PC-9 (cell line): ENCODE measurements at regions not wholly inside any gene's neighbourhood (a gene's known extent, or its start where the extent isn't known, plus 50 kb on each side); places are given as distances from the start of the nearest gene placed in this dataset.
"Not testable (repeated sequence)": the region's sequence is repeated elsewhere in the genome, so short reads cannot be mapped to it uniquely, and the experiment has no call there.

Source experiments
- BruUV-seq: library from RNA; stranded (reverse); fragments of 400-500 nt; replicated peaks from 2 replicates; lab custom pipeline; 2021; lab: Mats Ljungman, UMichigan
- CTCF ChIA-PET: fragments of 300-600 bp; sonication (Branson Sonifier 250); formaldehyde crosslinking; loops from one replicate; lab custom pipeline; 2022; ENCODE audit warnings: antibody characterized with exemption; lab: Charles Lee
- POLR2A ChIA-PET: fragments of 300-600 bp; sonication (Branson Sonifier 250); formaldehyde crosslinking; loops from one replicate; lab custom pipeline; 2022; ENCODE audit warnings: antibody characterized with exemption; ENCODE audit not compliant: unreplicated experiment; lab: Charles Lee
- DNase-seq, 2 experiments: peaks; one replicate each; pipeline versions ENCODE4 v3.0.0 to v3.0.0-alpha.2; 2015 to 2022; ENCODE audit warnings: mixed read lengths in 1 of 2
- H2AFZ ChIP-seq: fragments of 200-600 bp; sonication (generic); 2 replicates; pipeline ENCODE4 v1.8.1; 2017; ENCODE audit warnings: antibody characterized with exemption
- H3F3A ChIP-seq: fragments of 200-600 bp; sonication (generic); 2 replicates; pipeline ENCODE4 v1.8.1; 2017; ENCODE audit warnings: antibody characterized with exemption, mild to moderate bottlenecking, low read depth; ENCODE audit not compliant: insufficient read depth
- H3K27ac ChIP-seq: fragments of 200-600 bp; sonication (generic); 2 replicates; pipeline ENCODE4 v1.6.1; 2016; ENCODE audit warnings: mixed run types
- H3K27me3 ChIP-seq: fragments of 200-600 bp; sonication (generic); 2 replicates; pipeline ENCODE4 v1.6.1; 2016; ENCODE audit warnings: low read depth, mixed run types; ENCODE audit not compliant: insufficient read depth
- H3K36me3 ChIP-seq: fragments of 200-600 bp; sonication (generic); 2 replicates; pipeline ENCODE4 v1.6.1; 2016; ENCODE audit warnings: low read depth, mixed run types
- H3K4me1 ChIP-seq: fragments of 200-600 bp; sonication (generic); replicated peaks from 2 replicates; pipeline ENCODE4 v1.6.1; 2016; ENCODE audit warnings: mixed run types; ENCODE audit not compliant: insufficient read depth
- H3K4me2 ChIP-seq: fragments of 200-600 bp; sonication (generic); 2 replicates; pipeline ENCODE4 v1.6.1; 2017; ENCODE audit warnings: mixed run types
- H3K4me3 ChIP-seq: fragments of 200-600 bp; sonication (generic); 2 replicates; pipeline ENCODE4 v1.6.1; 2016; ENCODE audit warnings: mixed run types
- H3K79me2 ChIP-seq: fragments of 200-600 bp; sonication (generic); 2 replicates; pipeline ENCODE4 v1.6.1; 2017; ENCODE audit warnings: low read depth, mixed run types
- H3K9me2 ChIP-seq: fragments of 200-600 bp; sonication (generic); 2 replicates; pipeline ENCODE4 v1.8.1; 2017; ENCODE audit warnings: mild to moderate bottlenecking; ENCODE audit not compliant: insufficient read depth
- H3K9me3 ChIP-seq: fragments of 200-600 bp; sonication (generic); 2 replicates; pipeline ENCODE4 v1.8.1; 2016; ENCODE audit warnings: low read depth; ENCODE audit not compliant: insufficient read depth
- H4K20me1 ChIP-seq: fragments of 200-600 bp; sonication (generic); 2 replicates; pipeline ENCODE4 v1.8.1; 2017; ENCODE audit not compliant: insufficient read depth
- EZH2 ChIP-seq: fragments of 200-600 bp; sonication (generic); IDR thresholded peaks from 2 replicates; pipeline ENCODE4 v1.8.0; 2017; ENCODE audit warnings: antibody characterized with exemption, low read depth
- intact Hi-C: fragments of 100-400 bp; cut with micrococcal nuclease; formaldehyde crosslinking; loops from one replicate; pipeline ENCODE4 v1.10.0; 2022; ENCODE audit not compliant: unreplicated experiment
- TF ChIP-seq, protein P1 (sequence below): fragments of 200-600 bp; sonication (generic); conservative IDR thresholded peaks from 2 replicates; pipeline ENCODE4 v1.6.1; 2017; ENCODE audit warnings: mixed run types, antibody characterized with exemption, mild to moderate bottlenecking, moderate library complexity

DNA sequence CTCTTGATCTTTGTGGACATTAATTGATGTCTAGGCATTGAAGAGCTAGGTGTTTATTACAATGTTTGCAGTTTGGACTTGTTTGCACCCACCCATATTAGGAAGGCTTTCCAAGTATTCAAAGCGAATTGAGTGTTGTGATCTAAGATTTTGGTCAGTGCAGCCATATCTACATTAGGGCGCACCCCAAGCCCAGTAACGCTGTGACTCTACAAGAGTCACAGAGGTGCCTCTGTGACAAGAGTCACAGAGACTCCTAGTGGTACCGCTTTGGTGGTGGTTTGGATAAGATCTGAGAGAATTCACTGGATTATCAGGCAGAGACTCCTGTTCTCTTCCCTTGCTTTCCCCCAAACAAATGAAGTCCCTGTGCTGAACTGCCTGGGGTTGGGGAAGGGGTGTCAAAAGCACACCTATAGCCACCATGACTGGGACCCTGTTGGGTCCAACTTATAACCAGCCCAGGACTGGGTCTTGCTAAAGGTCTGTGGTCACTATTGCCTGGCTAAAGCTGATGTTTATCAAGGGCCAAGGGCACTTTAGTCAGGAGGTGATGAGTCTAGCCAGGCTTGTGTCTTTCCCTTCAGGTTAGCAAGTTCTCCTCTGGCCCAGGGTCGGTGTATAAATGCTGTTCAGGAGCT is 114.1 kb upstream of the RIOK2 start:
- intact Hi-C loops = loop anchor here (1.0 kb wide), 1 partner anchor 1052 kb away; no protein-coding TSS in a partner anchor
- POLR2A ChIA-PET = no interaction called here
- Histone ChIP-seq H3K36me3 (no peaks in the 10 kb centered on the region), H3K9me3 (no peaks in the 10 kb centered on the region), H3K27ac (no peak overlapping the region), H2AFZ (no peak overlapping the region), H3K79me2 (no peaks in the 10 kb centered on the region), H3K27me3 (no peaks in the 10 kb centered on the region), H3K4me2 (no peak overlapping the region), H3K4me3 (no peak overlapping the region), H3K9me2 (no peaks in the 10 kb centered on the region), H3F3A (no peaks in the 10 kb centered on the region), H3K4me1 (no peaks in the 10 kb centered on the region), H4K20me1 (no peaks in the 10 kb centered on the region)
- TF ChIP-seq EZH2 = no peak
- TF ChIP-seq, protein P1, sequence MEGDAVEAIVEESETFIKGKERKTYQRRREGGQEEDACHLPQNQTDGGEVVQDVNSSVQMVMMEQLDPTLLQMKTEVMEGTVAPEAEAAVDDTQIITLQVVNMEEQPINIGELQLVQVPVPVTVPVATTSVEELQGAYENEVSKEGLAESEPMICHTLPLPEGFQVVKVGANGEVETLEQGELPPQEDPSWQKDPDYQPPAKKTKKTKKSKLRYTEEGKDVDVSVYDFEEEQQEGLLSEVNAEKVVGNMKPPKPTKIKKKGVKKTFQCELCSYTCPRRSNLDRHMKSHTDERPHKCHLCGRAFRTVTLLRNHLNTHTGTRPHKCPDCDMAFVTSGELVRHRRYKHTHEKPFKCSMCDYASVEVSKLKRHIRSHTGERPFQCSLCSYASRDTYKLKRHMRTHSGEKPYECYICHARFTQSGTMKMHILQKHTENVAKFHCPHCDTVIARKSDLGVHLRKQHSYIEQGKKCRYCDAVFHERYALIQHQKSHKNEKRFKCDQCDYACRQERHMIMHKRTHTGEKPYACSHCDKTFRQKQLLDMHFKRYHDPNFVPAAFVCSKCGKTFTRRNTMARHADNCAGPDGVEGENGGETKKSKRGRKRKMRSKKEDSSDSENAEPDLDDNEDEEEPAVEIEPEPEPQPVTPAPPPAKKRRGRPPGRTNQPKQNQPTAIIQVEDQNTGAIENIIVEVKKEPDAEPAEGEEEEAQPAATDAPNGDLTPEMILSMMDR = peak; percentile 70
- BruUV-seq = no TSS peak
- DNase-seq = peak; percentile 39 to 51
- CTCF ChIA-PET = no interaction called here

DNA sequence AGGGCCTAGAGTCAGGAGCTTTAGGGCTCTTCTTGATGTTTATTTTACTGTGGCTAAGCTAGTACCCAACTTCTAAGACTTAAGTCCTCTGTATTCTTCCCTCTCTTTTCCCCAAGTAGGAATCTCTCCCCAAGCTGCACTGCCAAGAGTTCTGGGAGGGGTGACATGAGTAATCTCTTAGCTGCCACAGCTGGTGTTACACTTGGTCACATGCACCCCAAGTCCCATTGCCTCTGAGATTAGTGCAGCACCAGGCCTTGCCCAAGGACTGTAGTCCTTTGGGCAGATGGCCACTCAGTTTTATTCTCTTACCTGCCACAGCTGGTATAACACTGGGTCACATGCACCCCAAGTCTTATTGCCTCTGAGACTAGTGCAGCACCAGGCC is 114.7 kb upstream of the RIOK2 start:
- no peaks in the 10 kb centered on the region for H3K9me2 ChIP-seq
- intact Hi-C loops = loop anchor here (1.0 kb wide), 1 partner anchor 1052 kb away; no protein-coding TSS in a partner anchor
- H2AFZ ChIP-seq = no peak overlapping the region
- H3K4me2 ChIP-seq = no peak overlapping the region
- H3K9me3 ChIP-seq = no peaks in the 10 kb centered on the region
- no peaks in the 10 kb centered on the region for H3K4me1 ChIP-seq
- no peak for DNase-seq
- H3K27me3 ChIP-seq = no peaks in the 10 kb centered on the region
- no peaks in the 10 kb centered on the region for H3K36me3 ChIP-seq
- no peaks in the 10 kb centered on the region for H4K20me1 ChIP-seq
- no peaks in the 10 kb centered on the region for H3F3A ChIP-seq
- H3K27ac ChIP-seq = no peak overlapping the region
- no peak overlapping the region for H3K4me3 ChIP-seq
- ChIA-PET POLR2A (no interaction called here), CTCF (no interaction called here)
- no peaks in the 10 kb centered on the region for H3K79me2 ChIP-seq
- TF ChIP-seq EZH2 = no peak
- TF ChIP-seq, protein P1 = no peak
- no TSS peak for BruUV-seq

DNA sequence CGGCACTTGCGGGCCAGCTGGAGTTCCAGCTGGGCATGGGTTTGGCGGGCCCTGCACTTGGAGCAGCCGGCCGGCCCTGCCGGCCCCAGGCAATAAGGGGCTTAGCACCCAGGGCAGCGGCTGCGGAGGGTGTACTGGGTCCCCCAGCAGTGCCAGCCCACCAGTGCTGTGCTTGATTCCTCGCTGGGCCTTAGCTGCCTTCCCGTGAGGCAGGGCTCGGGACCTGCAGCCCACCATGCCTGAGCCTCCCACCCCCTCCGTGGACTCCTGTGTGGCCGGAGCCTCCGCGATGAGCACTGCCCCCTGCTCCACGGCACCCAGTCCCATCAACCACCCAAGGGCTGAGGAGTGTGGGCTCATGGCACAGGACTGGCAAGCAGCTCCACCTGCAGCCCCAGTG is 118.1 kb upstream of the RIOK2 start:
- H2AFZ ChIP-seq, H3K79me2 ChIP-seq, H3K4me3 ChIP-seq, CTCF ChIA-PET, BruUV-seq, H3K9me3 ChIP-seq, H3K4me2 ChIP-seq, intact Hi-C loops, H3K27ac ChIP-seq, DNase-seq, H3F3A ChIP-seq, H3K36me3 ChIP-seq, H3K27me3 ChIP-seq, POLR2A ChIA-PET, H3K4me1 ChIP-seq, H3K9me2 ChIP-seq, H4K20me1 ChIP-seq: not testable (repeated sequence)

DNA sequence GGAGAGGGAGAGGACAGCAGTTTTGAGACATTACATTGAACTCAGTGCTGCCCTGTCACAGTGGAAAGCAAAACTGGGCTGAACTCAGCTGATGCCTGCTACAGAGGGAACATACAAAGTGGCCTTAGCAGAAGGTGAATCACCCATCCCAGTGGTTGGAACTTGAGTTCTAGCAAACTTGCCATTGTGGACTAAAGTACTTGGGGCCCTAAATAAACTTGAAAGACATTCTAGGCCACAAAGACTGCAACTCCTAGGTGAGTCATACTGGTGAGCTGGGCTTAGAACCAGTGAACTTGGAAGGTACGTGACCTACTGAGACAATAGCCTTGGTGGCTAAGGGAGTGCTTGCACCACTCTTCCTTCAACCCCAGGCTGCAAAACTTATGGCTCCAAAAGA is 155.7 kb upstream of the RIOK2 start:
- no peak for DNase-seq
- no peak for TF ChIP-seq EZH2
- TF ChIP-seq, protein P1 = no peak
- Histone ChIP-seq H3K9me3 (no peaks in the 10 kb centered on the region), H3K4me2 (no peak overlapping the region), H3K4me1 (no peaks in the 10 kb centered on the region), H3K27ac (no peak overlapping the region), H2AFZ (no peak overlapping the region), H3K9me2 (no peaks in the 10 kb centered on the region), H3K79me2 (no peaks in the 10 kb centered on the region), H3K4me3 (no peak overlapping the region), H4K20me1 (no peaks in the 10 kb centered on the region), H3F3A (no peaks in the 10 kb centered on the region), H3K36me3 (no peaks in the 10 kb centered on the region), H3K27me3 (no peaks in the 10 kb centered on the region)
- POLR2A ChIA-PET = no interaction called here
- intact Hi-C loops = no loop called here
- no TSS peak for BruUV-seq
- CTCF ChIA-PET = no interaction called here
